Keratinocyte (primary cell): ENCODE measurements at regions not wholly inside any gene's neighbourhood (a gene's known extent, or its start where the extent isn't known, plus 50 kb on each side); places are given as distances from the start of the nearest gene placed in this dataset.

Source experiments
- DNase-seq: peaks from one replicate; pipeline ENCODE4 v3.0.0-alpha.2; 2011; ENCODE audit warnings: low read depth, missing footprints, low spot score
- FAIRE-seq: peaks from 2 replicates; lab custom pipeline; 2011; peaks lifted over from hg19 to GRCh38; lab: Jason Lieb, UNC
- H2AFZ ChIP-seq: 2 replicates; pipeline ENCODE4 v1.6.0; 2012; ENCODE audit warnings: low read length, control low read depth, inconsistent platforms; ENCODE audit not compliant: control insufficient read depth
- H3K27ac ChIP-seq: 2 replicates; pipeline ENCODE4 v1.5.1; 2011; ENCODE audit warnings: low read length; ENCODE audit not compliant: control insufficient read depth, insufficient read depth
- H3K27me3 ChIP-seq: 3 replicates; pipeline ENCODE4 v1.6.0; 2011; ENCODE audit warnings: low read length; ENCODE audit not compliant: control insufficient read depth, insufficient read depth; ENCODE audit errors: extremely low read depth
- H3K36me3 ChIP-seq, 2 experiments: 2 replicates in 1 of 2; 3 replicates in 1 of 2; pipeline ENCODE4 v1.5.1; 2011; ENCODE audit warnings: low read length in 2 of 2, mild to moderate bottlenecking in 1 of 2; ENCODE audit not compliant: control insufficient read depth in 2 of 2, insufficient read depth in 2 of 2; ENCODE audit errors: extremely low read depth in 1 of 2
- H3K4me1 ChIP-seq: 3 replicates; pipeline ENCODE4 v1.5.1; 2011; ENCODE audit warnings: low read length; ENCODE audit not compliant: control insufficient read depth, insufficient read depth; ENCODE audit errors: extremely low read depth
- H3K4me2 ChIP-seq: 3 replicates; pipeline ENCODE4 v1.6.0; 2011; ENCODE audit warnings: low read depth, low read length; ENCODE audit not compliant: control insufficient read depth, insufficient read depth; ENCODE audit errors: extremely low read depth
- H3K4me3 ChIP-seq, 3 experiments: fragments of 200-600 bp in 1 of 3; sonication (generic) in 1 of 3; 2 replicates in 2 of 3; 3 replicates in 1 of 3; pipeline ENCODE4 v1.5.1; 2011 to 2016; ENCODE audit warnings: low read length in 3 of 3, mild to moderate bottlenecking in 3 of 3, control low read depth in 2 of 3, inconsistent platforms in 1 of 3, low read depth in 1 of 3, mixed read lengths in 1 of 3, mixed run types in 1 of 3, moderate library complexity in 1 of 3; ENCODE audit not compliant: control insufficient read depth in 2 of 3, insufficient read depth in 2 of 3; ENCODE audit errors: extremely low read depth in 1 of 3
- H3K79me2 ChIP-seq: 2 replicates; pipeline ENCODE4 v1.6.0; 2012; ENCODE audit warnings: low read length; ENCODE audit not compliant: control insufficient read depth, insufficient read depth
- H3K9ac ChIP-seq: 3 replicates; pipeline ENCODE4 v1.6.0; 2011; ENCODE audit warnings: low read length; ENCODE audit not compliant: control insufficient read depth, insufficient read depth; ENCODE audit errors: extremely low read depth
- H3K9me1 ChIP-seq: 3 replicates; pipeline ENCODE4 v1.6.0; 2011; ENCODE audit warnings: low read length; ENCODE audit not compliant: control insufficient read depth, insufficient read depth; ENCODE audit errors: extremely low read depth
- H3K9me3 ChIP-seq: 2 replicates; pipeline ENCODE4 v1.5.1; 2012; ENCODE audit warnings: low read depth, low read length; ENCODE audit not compliant: control insufficient read depth
- H4K20me1 ChIP-seq: 3 replicates; pipeline ENCODE4 v1.6.0; 2011; ENCODE audit warnings: low read length; ENCODE audit not compliant: control insufficient read depth, insufficient read depth; ENCODE audit errors: extremely low read depth
- CTCF ChIP-seq, 3 experiments: IDR thresholded peaks in 1 of 3; conservative IDR thresholded peaks in 1 of 3; optimal IDR thresholded peaks in 1 of 3; 2 replicates in 2 of 3; 3 replicates in 1 of 3; pipeline versions ENCODE3 to v1.5.1; 2011; ENCODE audit warnings: low read length in 3 of 3, mild to moderate bottlenecking in 3 of 3, moderate library complexity in 2 of 3, control low read depth in 1 of 3, inconsistent platforms in 1 of 3; ENCODE audit not compliant: insufficient read depth in 2 of 3; ENCODE audit errors: extremely low read depth in 1 of 3
- EZH2 ChIP-seq: IDR thresholded peaks from one replicate; pipeline ENCODE4 v1.6.1; 2012; ENCODE audit warnings: inconsistent platforms, mild to moderate bottlenecking, low read length, moderate library complexity
- dilution Hi-C: fragments of 300-500 bp; cut with MboI; formaldehyde crosslinking; loops from one replicate; pipeline ENCODE4 v1.7.0; 2020; ENCODE audit warnings: low sequenced_read_pairs; ENCODE audit not compliant: extremely low pct_ligation_motif_present

DNA sequence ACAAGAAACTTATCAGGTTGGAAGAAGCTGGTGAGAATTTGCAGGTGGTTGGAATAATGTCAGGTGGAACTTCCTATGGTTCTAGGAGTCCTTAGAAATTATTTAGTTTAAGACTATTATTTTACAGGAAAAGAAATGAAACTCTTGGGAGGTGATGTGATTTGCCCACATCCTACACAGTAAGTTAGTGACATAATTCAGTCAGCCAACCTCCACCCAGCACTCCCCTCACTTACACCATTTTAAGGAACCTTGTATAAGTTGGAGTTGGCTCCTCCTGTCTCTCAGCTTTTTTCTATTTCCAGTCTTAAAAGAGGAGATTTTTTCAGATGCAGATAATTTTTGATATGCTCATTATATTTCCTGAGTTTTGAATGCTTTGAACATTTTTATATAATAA is 86.4 kb downstream of the SKA1 start:
- Histone ChIP-seq H3K9ac (no peak overlapping the region), H3K9me3 (no peaks in the 10 kb centered on the region), H3K9me1 (no peaks in the 10 kb centered on the region), H3K27ac (no peak overlapping the region), H3K27me3 (no peaks in the 10 kb centered on the region), H4K20me1 (no peaks in the 10 kb centered on the region), H3K36me3 (no peaks in the 10 kb centered on the region), H3K79me2 (no peaks in the 10 kb centered on the region), H2AFZ (no peak overlapping the region), H3K4me3 (no peak overlapping the region), H3K4me1 (no peaks in the 10 kb centered on the region), H3K4me2 (no peak overlapping the region)
- no peak for DNase-seq
- no peak for FAIRE-seq
- TF ChIP-seq EZH2 (no peak), CTCF (optimal IDR thresholded peaks at IDR 0.05 in 1 of 3, IDR thresholded peaks at IDR 0.05 in 1 of 3, conservative IDR thresholded peaks at IDR 0.05 in 1 of 3; ENCODE audit: extremely low read depth in 1 of 3, insufficient read depth in 2 of 3, low read length in 3 of 3) (no peak)
- dilution Hi-C loops, result no loop called here

GRCh38 chr18:50465211-50466153 is 90.6 kb downstream of the SKA1 start:
- no peaks in the 10 kb centered on the region for H3K36me3 ChIP-seq
- H4K20me1 ChIP-seq, result no peaks in the 10 kb centered on the region
- no peak overlapping the region for H3K4me3 ChIP-seq
- peak; percentile 41 for FAIRE-seq
- no peak overlapping the region for H3K4me2 ChIP-seq
- H3K79me2 ChIP-seq, result no peaks in the 10 kb centered on the region
- no peak for TF ChIP-seq EZH2
- TF ChIP-seq CTCF (optimal IDR thresholded peaks at IDR 0.05 in 1 of 3, IDR thresholded peaks at IDR 0.05 in 1 of 3, conservative IDR thresholded peaks at IDR 0.05 in 1 of 3; ENCODE audit: extremely low read depth in 1 of 3, insufficient read depth in 2 of 3, low read length in 3 of 3), result no peak
- no peaks in the 10 kb centered on the region for H3K4me1 ChIP-seq
- no peak overlapping the region for H3K27ac ChIP-seq
- dilution Hi-C loops, result no loop called here
- H3K9ac ChIP-seq, result no peak overlapping the region
- no peaks in the 10 kb centered on the region for H3K27me3 ChIP-seq
- H3K9me3 ChIP-seq, result no peaks in the 10 kb centered on the region
- no peak overlapping the region for H2AFZ ChIP-seq
- no peak for DNase-seq
- no peaks in the 10 kb centered on the region for H3K9me1 ChIP-seq
